HEK293T (cell line): ENCODE measurements at regions not wholly inside any gene's neighbourhood (a gene's known extent, or its start where the extent isn't known, plus 50 kb on each side); places are given as distances from the start of the nearest gene placed in this dataset.

Source experiments
- ELF4 ChIP-seq: fragments of 450-650 bp; IDR thresholded peaks from 2 replicates; pipeline ENCODE4 v1.6.1; 2017; ENCODE audit warnings: antibody characterized with exemption
- FOXA1 ChIP-seq: fragments of 450-650 bp; IDR thresholded peaks from 2 replicates; pipeline ENCODE4 v1.6.1; 2016; ENCODE audit warnings: mild to moderate bottlenecking
- SUZ12 ChIP-seq: fragments of 450-650 bp; IDR thresholded peaks from 2 replicates; pipeline ENCODE4 v1.6.1; 2016; ENCODE audit warnings: mild to moderate bottlenecking
- TF ChIP-seq, protein P1 (sequence below): fragments of 450-650 bp; IDR thresholded peaks from 2 replicates; pipeline ENCODE4 v1.6.1; 2016

DNA sequence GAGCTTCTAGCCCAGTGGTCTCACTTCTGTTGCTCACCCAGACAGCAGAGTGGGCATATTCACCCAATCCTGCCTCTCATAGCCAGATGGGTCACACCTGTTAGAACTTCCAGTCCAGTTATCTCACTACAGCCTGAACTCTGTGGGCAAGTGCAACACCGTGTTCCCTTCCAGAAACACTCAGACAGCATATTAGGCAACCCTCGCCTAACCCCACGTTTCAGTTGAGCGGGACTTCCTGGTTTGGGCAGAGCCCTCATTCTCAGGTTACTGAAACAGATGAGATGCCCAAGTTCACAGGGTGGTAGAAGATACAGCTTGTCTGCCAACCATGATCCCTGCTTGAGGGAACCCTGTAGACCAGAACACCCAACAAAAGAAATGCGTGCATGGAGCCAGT, 538.2 kb downstream of the CYLC2 start:
- TF ChIP-seq, protein P1, sequence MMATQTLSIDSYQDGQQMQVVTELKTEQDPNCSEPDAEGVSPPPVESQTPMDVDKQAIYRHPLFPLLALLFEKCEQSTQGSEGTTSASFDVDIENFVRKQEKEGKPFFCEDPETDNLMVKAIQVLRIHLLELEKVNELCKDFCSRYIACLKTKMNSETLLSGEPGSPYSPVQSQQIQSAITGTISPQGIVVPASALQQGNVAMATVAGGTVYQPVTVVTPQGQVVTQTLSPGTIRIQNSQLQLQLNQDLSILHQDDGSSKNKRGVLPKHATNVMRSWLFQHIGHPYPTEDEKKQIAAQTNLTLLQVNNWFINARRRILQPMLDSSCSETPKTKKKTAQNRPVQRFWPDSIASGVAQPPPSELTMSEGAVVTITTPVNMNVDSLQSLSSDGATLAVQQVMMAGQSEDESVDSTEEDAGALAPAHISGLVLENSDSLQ = no peak
- no peak for TF ChIP-seq FOXA1
- TF ChIP-seq SUZ12 = no peak
- no peak for TF ChIP-seq ELF4
